ENCODE measurements at regions not wholly inside any gene's neighbourhood (a gene's known extent, or its start where the extent isn't known, plus 50 kb on each side); places are given as distances from the start of the nearest gene placed in this dataset.

DNA sequence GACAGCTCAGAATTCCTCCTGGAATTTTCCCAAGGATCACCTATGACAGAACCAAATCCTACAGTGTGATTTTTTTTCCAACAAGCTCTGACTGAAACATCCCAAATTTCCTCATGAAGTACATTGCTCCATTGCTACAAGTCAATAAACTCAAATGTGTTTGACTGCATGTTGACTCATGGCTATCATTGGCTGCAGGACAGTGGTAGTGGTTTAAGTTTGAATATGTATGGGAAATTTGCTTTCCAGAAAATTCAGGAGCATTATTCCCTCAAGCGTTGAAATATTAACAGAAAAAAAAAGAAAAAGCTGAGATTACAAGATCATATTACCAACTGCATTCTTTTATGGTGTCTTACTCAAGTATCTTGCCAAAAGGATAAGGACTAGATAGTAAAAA, 402.8 kb upstream of the DSEL start:
- Histone ChIP-seq H3K9me2 (replicated peaks; ENCODE audit: insufficient read depth) (no peaks in the 10 kb centered on the region), H3K36me3 (replicated peaks; ENCODE audit: insufficient read depth, low read depth) (no peaks in the 10 kb centered on the region), H3K27me3 (no peaks in the 10 kb centered on the region), H4K20me1 (ENCODE audit: insufficient read depth, poor library complexity, severe bottlenecking) (no peaks in the 10 kb centered on the region), H3K4me1 (ENCODE audit: insufficient read depth) (no peaks in the 10 kb centered on the region), H3K9me3 (ENCODE audit: low read depth) (no peaks in the 10 kb centered on the region), H3K4me3 (no peak overlapping the region), H3K27ac (no peak overlapping the region), H3K4me2 (no peak overlapping the region), H2AFZ (no peak overlapping the region), H3K79me2 (no peaks in the 10 kb centered on the region)
- WGBS (ENCODE audit: low lambda C conversion rate, missing lambda C conversion rate): 92% methylated on average over 1 of the region's 1 CpG
- TF ChIP-seq EZH2 (IDR thresholded peaks at IDR 0.05; ENCODE audit: borderline replicate concordance) (no peak), EZH2phosphoT487 (IDR thresholded peaks at IDR 0.05; ENCODE audit: low read depth, severe bottlenecking, unreplicated experiment) (no peak), CTCF (IDR thresholded peaks at IDR 0.05; ENCODE audit: poor library complexity) (no peak)
- no peak for DNase-seq (ENCODE audit: low spot score)

GRCh38 chr18:67916097-67916496, 399.6 kb upstream of the DSEL start:
- WGBS (ENCODE audit: low lambda C conversion rate, missing lambda C conversion rate): 91% methylated on average over 7 of the region's 7 CpGs
- Histone ChIP-seq H3K36me3 (replicated peaks; ENCODE audit: insufficient read depth, low read depth) (no peaks in the 10 kb centered on the region), H3K4me3 (no peak overlapping the region), H3K27ac (no peak overlapping the region), H3K27me3 (no peaks in the 10 kb centered on the region), H3K9me2 (replicated peaks; ENCODE audit: insufficient read depth) (no peaks in the 10 kb centered on the region), H3K9me3 (ENCODE audit: low read depth) (no peaks in the 10 kb centered on the region), H2AFZ (no peak overlapping the region), H3K79me2 (no peaks in the 10 kb centered on the region), H3K4me1 (ENCODE audit: insufficient read depth) (no peaks in the 10 kb centered on the region), H4K20me1 (ENCODE audit: insufficient read depth, poor library complexity, severe bottlenecking) (no peaks in the 10 kb centered on the region), H3K4me2 (no peak overlapping the region)
- no peak for DNase-seq (ENCODE audit: low spot score)
- TF ChIP-seq EZH2 (IDR thresholded peaks at IDR 0.05; ENCODE audit: borderline replicate concordance) (no peak), EZH2phosphoT487 (IDR thresholded peaks at IDR 0.05; ENCODE audit: low read depth, severe bottlenecking, unreplicated experiment) (no peak), CTCF (IDR thresholded peaks at IDR 0.05; ENCODE audit: poor library complexity) (no peak)

- no peaks in the 10 kb centered on the region for H3K27me3 ChIP-seq
- H3K4me3 ChIP-seq: no peak overlapping the region
- H3K79me2 ChIP-seq: no peaks in the 10 kb centered on the region
- H3K9me2 ChIP-seq (replicated peaks; ENCODE audit: insufficient read depth): no peaks in the 10 kb centered on the region
- no peak overlapping the region for H3K27ac ChIP-seq
- H3K4me1 ChIP-seq (ENCODE audit: insufficient read depth): no peaks in the 10 kb centered on the region
- no peaks in the 10 kb centered on the region for H3K9me3 ChIP-seq (ENCODE audit: low read depth)
- no peak overlapping the region for H2AFZ ChIP-seq
- TF ChIP-seq CTCF (IDR thresholded peaks at IDR 0.05; ENCODE audit: poor library complexity) (no peak), EZH2phosphoT487 (IDR thresholded peaks at IDR 0.05; ENCODE audit: low read depth, severe bottlenecking, unreplicated experiment) (no peak), EZH2 (IDR thresholded peaks at IDR 0.05; ENCODE audit: borderline replicate concordance) (no peak)
- H3K4me2 ChIP-seq: no peak overlapping the region
- no peaks in the 10 kb centered on the region for H4K20me1 ChIP-seq (ENCODE audit: insufficient read depth, poor library complexity, severe bottlenecking)
- H3K36me3 ChIP-seq (replicated peaks; ENCODE audit: insufficient read depth, low read depth): no peaks in the 10 kb centered on the region
- no peak for DNase-seq (ENCODE audit: low spot score)
- 90% methylated on average over 1 of the region's 1 CpG for WGBS (ENCODE audit: low lambda C conversion rate, missing lambda C conversion rate)
Measured at GRCh38 chr18:67913040-67913439, 396.5 kb upstream of the DSEL start.

- TF ChIP-seq CTCF (IDR thresholded peaks at IDR 0.05; ENCODE audit: poor library complexity) (no peak), EZH2phosphoT487 (IDR thresholded peaks at IDR 0.05; ENCODE audit: low read depth, severe bottlenecking, unreplicated experiment) (no peak), EZH2 (IDR thresholded peaks at IDR 0.05; ENCODE audit: borderline replicate concordance) (no peak)
- H3K27ac ChIP-seq: no peak overlapping the region
- 97% methylated on average over 5 of the region's 5 CpGs for WGBS (ENCODE audit: low lambda C conversion rate, missing lambda C conversion rate)
- H3K27me3 ChIP-seq: no peaks in the 10 kb centered on the region
- no peaks in the 10 kb centered on the region for H4K20me1 ChIP-seq (ENCODE audit: insufficient read depth, poor library complexity, severe bottlenecking)
- H3K79me2 ChIP-seq: no peaks in the 10 kb centered on the region
- no peaks in the 10 kb centered on the region for H3K4me1 ChIP-seq (ENCODE audit: insufficient read depth)
- H3K4me3 ChIP-seq: no peak overlapping the region
- no peaks in the 10 kb centered on the region for H3K9me2 ChIP-seq (replicated peaks; ENCODE audit: insufficient read depth)
- no peak overlapping the region for H3K4me2 ChIP-seq
- no peaks in the 10 kb centered on the region for H3K9me3 ChIP-seq (ENCODE audit: low read depth)
- no peaks in the 10 kb centered on the region for H3K36me3 ChIP-seq (replicated peaks; ENCODE audit: insufficient read depth, low read depth)
- H2AFZ ChIP-seq: no peak overlapping the region
- DNase-seq (ENCODE audit: low spot score): no peak
Measured at GRCh38 chr18:67901573-67901972, 385.1 kb upstream of the DSEL start.

Data from hepatocyte (in vitro differentiated cells).